Neural progenitor cell (in vitro differentiated cells): ENCODE measurements at regions not wholly inside any gene's neighbourhood (a gene's known extent, or its start where the extent isn't known, plus 50 kb on each side); places are given as distances from the start of the nearest gene placed in this dataset.

ENCODE experiments used
- DNase-seq: peaks from one replicate; pipeline ENCODE4 v3.0.0-alpha.2; 2016; ENCODE audit warnings: low spot score
- H2AFZ ChIP-seq: fragments of 200-600 bp; sonication (generic); replicated peaks from 2 replicates; pipeline ENCODE4 v1.6.1; 2016; ENCODE audit warnings: antibody characterized with exemption
- H3F3A ChIP-seq: fragments of 200-600 bp; sonication (generic); 2 replicates; pipeline ENCODE4 v1.6.1; 2016; ENCODE audit warnings: antibody characterized with exemption, low read depth
- H3K27ac ChIP-seq: fragments of 200-600 bp; sonication (generic); 2 replicates; pipeline ENCODE4 v1.5.1; 2016; ENCODE audit warnings: mild to moderate bottlenecking
- H3K27me3 ChIP-seq: fragments of 200-600 bp; sonication (generic); 2 replicates; pipeline ENCODE4 v1.6.1; 2016; ENCODE audit warnings: mild to moderate bottlenecking, moderate library complexity
- H3K36me3 ChIP-seq: fragments of 200-600 bp; sonication (generic); 2 replicates; pipeline ENCODE4 v1.5.1; 2016
- H3K4me1 ChIP-seq: fragments of 200-600 bp; sonication (generic); 2 replicates; pipeline ENCODE4 v1.6.1; 2016; ENCODE audit warnings: mixed run types
- H3K4me2 ChIP-seq: fragments of 200-600 bp; sonication (generic); 2 replicates; pipeline ENCODE4 v1.6.1; 2016
- H3K4me3 ChIP-seq: fragments of 200-600 bp; sonication (generic); 2 replicates; pipeline ENCODE4 v1.5.1; 2016
- H3K79me2 ChIP-seq: fragments of 200-600 bp; sonication (generic); 2 replicates; pipeline ENCODE4 v1.6.1; 2016; ENCODE audit warnings: low read depth
- H3K9ac ChIP-seq: fragments of 200-600 bp; sonication (generic); 2 replicates; pipeline ENCODE4 v1.6.1; 2016
- H3K9me3 ChIP-seq: fragments of 200-600 bp; sonication (generic); 2 replicates; pipeline ENCODE4 v1.5.1; 2016; ENCODE audit warnings: low read depth
- H4K20me1 ChIP-seq: fragments of 200-600 bp; sonication (generic); 2 replicates; pipeline ENCODE4 v1.6.1; 2016; ENCODE audit warnings: low read depth
- H3K27ac Mint-ChIP-seq: 3 replicates; pipeline ENCODE4 v1.8.0; 2021; ENCODE audit warnings: mixed read lengths
- H3K27me3 Mint-ChIP-seq: 2 replicates; pipeline ENCODE4 v1.8.0; 2022; ENCODE audit warnings: low read depth, mild to moderate bottlenecking, inconsistent platforms, moderate library complexity, mixed read lengths; ENCODE audit not compliant: insufficient read depth
- H3K36me3 Mint-ChIP-seq: 3 replicates; pipeline ENCODE4 v1.8.0; 2021; ENCODE audit warnings: mixed read lengths
- H3K4me1 Mint-ChIP-seq: 3 replicates; pipeline ENCODE4 v1.8.0; 2021; ENCODE audit warnings: mixed read lengths
- H3K4me3 Mint-ChIP-seq: 3 replicates; pipeline ENCODE4 v1.8.0; 2021; ENCODE audit warnings: mild to moderate bottlenecking, moderate library complexity, mixed read lengths
- H3K9me3 Mint-ChIP-seq: 3 replicates; pipeline ENCODE4 v1.8.0; 2020; ENCODE audit warnings: mixed read lengths
- EZH2 ChIP-seq: fragments of 200-600 bp; sonication (generic); IDR thresholded peaks from 2 replicates; pipeline ENCODE4 v1.6.1; 2017; ENCODE audit warnings: antibody characterized with exemption, mild to moderate bottlenecking, moderate library complexity
- EZH2phosphoT487 ChIP-seq: fragments of 200-600 bp; sonication (generic); IDR thresholded peaks from 2 replicates; pipeline ENCODE4 v1.6.1; 2017; ENCODE audit warnings: antibody characterized with exemption
- TF ChIP-seq, protein P1 (sequence below): fragments of 200-600 bp; sonication (generic); IDR thresholded peaks from 2 replicates; pipeline ENCODE4 v1.5.1; 2017; ENCODE audit warnings: antibody characterized with exemption, mild to moderate bottlenecking

DNA sequence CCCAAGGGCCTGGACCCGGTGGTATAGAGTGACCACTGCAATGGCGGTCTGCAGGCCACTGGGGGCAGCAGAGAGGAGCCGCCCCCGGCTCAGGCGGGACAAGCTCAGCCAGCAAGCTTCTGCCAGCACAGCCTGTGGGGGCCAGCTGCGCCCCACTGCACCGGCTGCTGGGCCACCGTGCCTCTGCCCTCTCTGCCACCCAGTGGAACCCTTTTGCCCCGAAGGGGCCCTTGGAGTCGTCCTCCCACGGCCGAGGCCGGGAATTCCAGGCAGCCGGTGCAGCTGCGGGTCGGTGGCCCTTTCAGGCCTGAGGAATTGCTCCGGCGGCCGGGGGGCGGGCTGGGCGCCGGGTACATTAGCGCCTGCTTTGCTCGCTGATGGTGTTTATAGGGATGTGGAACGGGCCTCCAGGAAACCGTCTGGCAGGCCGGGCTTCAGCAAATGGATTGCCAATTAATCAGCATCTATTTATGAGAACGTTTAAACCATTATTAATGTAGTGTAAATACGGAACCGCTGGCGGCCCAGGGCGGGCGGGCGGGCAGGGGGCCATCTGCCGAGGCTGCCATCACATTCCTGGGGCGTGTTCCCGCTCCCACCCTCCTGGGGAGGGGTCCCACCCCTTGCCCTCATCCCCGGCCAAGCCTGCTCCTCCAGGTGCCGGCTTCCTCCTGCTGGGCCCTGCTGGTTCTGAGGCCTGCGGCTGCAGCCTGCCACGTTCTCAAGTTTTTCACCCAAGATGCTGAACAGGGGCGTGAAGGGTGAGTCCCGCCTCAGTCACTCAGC lies 127.4 kb downstream of the BARX1 start:
- Mint-ChIP-seq H3K4me3 (no peak overlapping the region), H3K4me1 (peaks cover 7% of the 10 kb centered on the region), H3K36me3 (no peaks in the 10 kb centered on the region), H3K9me3 (peaks cover 6% of the 10 kb centered on the region), H3K27me3 (peaks cover 7% of the 10 kb centered on the region), H3K27ac (no peak overlapping the region)
- Histone ChIP-seq H3K27me3 (peaks cover 18% of the 10 kb centered on the region), H3K9ac (no peak overlapping the region), H3K27ac (no peak overlapping the region), H3F3A (peaks cover 6% of the 10 kb centered on the region), H3K9me3 (no peaks in the 10 kb centered on the region), H3K4me1 (peaks cover 13% of the 10 kb centered on the region), H2AFZ (peak overlapping the region; percentile 99), H3K36me3 (no peaks in the 10 kb centered on the region), H3K4me2 (peak overlapping the region; percentile 75), H3K79me2 (no peaks in the 10 kb centered on the region), H3K4me3 (peak overlapping the region; percentile 38), H4K20me1 (no peaks in the 10 kb centered on the region)
- TF ChIP-seq EZH2 (no peak), EZH2phosphoT487 (no peak)
- TF ChIP-seq, protein P1, sequence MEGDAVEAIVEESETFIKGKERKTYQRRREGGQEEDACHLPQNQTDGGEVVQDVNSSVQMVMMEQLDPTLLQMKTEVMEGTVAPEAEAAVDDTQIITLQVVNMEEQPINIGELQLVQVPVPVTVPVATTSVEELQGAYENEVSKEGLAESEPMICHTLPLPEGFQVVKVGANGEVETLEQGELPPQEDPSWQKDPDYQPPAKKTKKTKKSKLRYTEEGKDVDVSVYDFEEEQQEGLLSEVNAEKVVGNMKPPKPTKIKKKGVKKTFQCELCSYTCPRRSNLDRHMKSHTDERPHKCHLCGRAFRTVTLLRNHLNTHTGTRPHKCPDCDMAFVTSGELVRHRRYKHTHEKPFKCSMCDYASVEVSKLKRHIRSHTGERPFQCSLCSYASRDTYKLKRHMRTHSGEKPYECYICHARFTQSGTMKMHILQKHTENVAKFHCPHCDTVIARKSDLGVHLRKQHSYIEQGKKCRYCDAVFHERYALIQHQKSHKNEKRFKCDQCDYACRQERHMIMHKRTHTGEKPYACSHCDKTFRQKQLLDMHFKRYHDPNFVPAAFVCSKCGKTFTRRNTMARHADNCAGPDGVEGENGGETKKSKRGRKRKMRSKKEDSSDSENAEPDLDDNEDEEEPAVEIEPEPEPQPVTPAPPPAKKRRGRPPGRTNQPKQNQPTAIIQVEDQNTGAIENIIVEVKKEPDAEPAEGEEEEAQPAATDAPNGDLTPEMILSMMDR, result peak; percentile 86
- DNase-seq, result peak; percentile 83

- no peak overlapping the region for H3K27ac ChIP-seq
- Mint-ChIP-seq H3K36me3 (no peaks in the 10 kb centered on the region), H3K4me1 (peaks cover 7% of the 10 kb centered on the region), H3K9me3 (peaks cover 13% of the 10 kb centered on the region), H3K27me3 (peaks cover 7% of the 10 kb centered on the region), H3K27ac (peak overlapping the region; percentile 72), H3K4me3 (no peak overlapping the region)
- no peaks in the 10 kb centered on the region for H4K20me1 ChIP-seq
- no peak for DNase-seq
- TF ChIP-seq EZH2 (no peak), EZH2phosphoT487 (no peak)
- TF ChIP-seq, protein P1, result no peak
- peaks cover 13% of the 10 kb centered on the region for H3K4me1 ChIP-seq
- H3K9me3 ChIP-seq, result no peaks in the 10 kb centered on the region
- H3K9ac ChIP-seq, result no peak overlapping the region
- peak overlapping the region; percentile 36 for H3K4me2 ChIP-seq
- H3K27me3 ChIP-seq, result peaks cover 18% of the 10 kb centered on the region
- H3K4me3 ChIP-seq, result no peak overlapping the region
- H2AFZ ChIP-seq, result peak overlapping the region; percentile 67
- H3K79me2 ChIP-seq, result no peaks in the 10 kb centered on the region
- H3F3A ChIP-seq, result peaks cover 6% of the 10 kb centered on the region
- no peaks in the 10 kb centered on the region for H3K36me3 ChIP-seq
Observed at GRCh38 chr9:93826905-93827544, 128.1 kb downstream of the BARX1 start.

- H3K27me3 ChIP-seq, result peaks cover 18% of the 10 kb centered on the region
- TF ChIP-seq, protein P1, result peak; percentile 63
- TF ChIP-seq EZH2phosphoT487, result peak; percentile 30
- TF ChIP-seq EZH2, result peak; percentile 61
- DNase-seq, result no peak
- H3K27me3 Mint-ChIP-seq, result peaks cover 7% of the 10 kb centered on the region
- H3K4me2 ChIP-seq, result peak overlapping the region; percentile 36
- H4K20me1 ChIP-seq, result no peaks in the 10 kb centered on the region
- H3K9me3 Mint-ChIP-seq, result peaks cover 15% of the 10 kb centered on the region
- H3K36me3 ChIP-seq, result no peaks in the 10 kb centered on the region
- H3K4me3 Mint-ChIP-seq, result no peak overlapping the region
- H3K9ac ChIP-seq, result no peak overlapping the region
- H2AFZ ChIP-seq, result no peak overlapping the region
- no peak overlapping the region for H3K27ac ChIP-seq
- no peaks in the 10 kb centered on the region for H3K9me3 ChIP-seq
- peaks cover 13% of the 10 kb centered on the region for H3K4me1 ChIP-seq
- no peaks in the 10 kb centered on the region for H3K79me2 ChIP-seq
- H3K4me3 ChIP-seq, result no peak overlapping the region
- H3K4me1 Mint-ChIP-seq, result peaks cover 7% of the 10 kb centered on the region
- no peak overlapping the region for H3K27ac Mint-ChIP-seq
- peaks cover 6% of the 10 kb centered on the region for H3F3A ChIP-seq
- H3K36me3 Mint-ChIP-seq, result no peaks in the 10 kb centered on the region
Observed at GRCh38 chr9:93826209-93826608, 128.9 kb downstream of the BARX1 start.
